G401.6 (cell line): ENCODE measurements at regions not wholly inside any gene's neighbourhood (a gene's known extent, or its start where the extent isn't known, plus 50 kb on each side); places are given as distances from the start of the nearest gene placed in this dataset.
"Not testable (repeated sequence)": the region's sequence is repeated elsewhere in the genome, so short reads cannot be mapped to it uniquely, and the experiment has no call there.

Experiments used
- FAIRE-seq: peaks from 2 replicates; lab custom pipeline; 2012; peaks lifted over from hg19 to GRCh38; lab: Jason Lieb, UNC

DNA sequence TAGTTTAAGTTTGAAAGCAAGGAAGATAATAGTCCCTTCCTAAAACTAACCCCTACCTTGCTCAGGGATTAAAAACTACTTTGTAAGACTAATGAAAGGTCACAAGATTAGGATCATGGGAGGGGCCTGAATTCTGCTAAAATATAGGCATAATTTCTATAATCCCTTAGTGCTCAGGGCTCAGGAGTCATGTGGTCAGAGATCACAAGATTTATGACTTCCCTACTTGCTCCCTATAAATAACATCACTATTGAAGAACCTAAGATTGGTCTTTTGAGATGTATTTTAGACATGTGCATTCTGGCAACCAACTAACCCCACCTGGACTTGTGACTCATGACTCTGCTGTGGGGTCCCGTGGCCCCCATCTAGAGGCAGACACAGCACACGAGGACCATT, 81.1 kb downstream of the STMND1 start:
- no peak for FAIRE-seq

DNA sequence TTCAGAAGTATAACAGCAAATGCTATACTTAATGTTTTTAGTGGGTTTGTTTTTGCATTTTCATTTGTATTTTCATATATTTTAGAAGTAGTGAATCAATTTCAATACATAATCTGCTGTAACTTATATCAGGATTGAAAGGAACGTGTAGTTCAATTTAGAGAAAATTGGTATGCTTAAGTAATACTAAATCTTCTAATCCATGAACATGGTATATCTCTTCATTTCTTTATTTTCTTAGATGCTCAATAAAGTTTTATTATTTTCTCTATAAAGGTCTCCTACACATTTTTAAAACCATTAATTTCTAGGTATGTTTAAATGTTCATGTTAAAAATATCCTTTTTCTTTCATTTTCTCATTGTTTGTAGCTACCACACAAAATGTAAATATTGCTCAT, 85.1 kb downstream of the STMND1 start:
- peak; percentile 52 for FAIRE-seq

DNA sequence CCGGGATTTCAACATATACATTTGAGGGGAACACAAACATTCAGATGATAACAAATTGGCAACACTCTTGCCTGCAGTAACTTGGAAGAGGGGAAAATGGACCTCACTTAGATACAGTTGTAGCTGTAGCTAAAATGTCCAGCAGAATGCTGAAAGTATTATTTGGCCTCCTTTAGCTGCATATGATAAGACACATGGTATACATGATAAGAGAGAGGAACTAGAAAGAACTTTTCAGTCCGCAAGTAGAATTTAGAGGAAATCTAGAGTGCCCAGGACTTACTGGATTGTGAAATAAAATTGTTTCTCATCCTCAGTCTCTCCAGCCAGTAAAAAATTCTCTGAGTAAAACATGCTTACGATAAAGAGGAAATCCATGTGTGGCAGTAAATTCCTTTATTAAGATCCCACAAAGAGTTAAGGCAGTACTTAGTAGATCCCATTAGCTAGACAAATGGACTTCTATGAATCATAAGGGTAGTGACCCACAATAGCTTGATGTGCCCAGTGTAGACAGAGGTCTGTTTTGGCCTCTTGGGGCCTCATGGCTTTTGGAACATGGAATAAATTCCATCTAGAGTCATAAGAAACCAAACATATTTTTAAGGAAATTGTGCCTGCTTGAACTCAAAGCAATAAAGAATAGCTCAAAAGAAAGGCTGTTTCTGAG, 87.9 kb upstream of the RBM24 start:
- no peak for FAIRE-seq

GRCh38 chr6:17197607-17198006, 83.6 kb upstream of the RBM24 start:
- FAIRE-seq, result no peak

DNA sequence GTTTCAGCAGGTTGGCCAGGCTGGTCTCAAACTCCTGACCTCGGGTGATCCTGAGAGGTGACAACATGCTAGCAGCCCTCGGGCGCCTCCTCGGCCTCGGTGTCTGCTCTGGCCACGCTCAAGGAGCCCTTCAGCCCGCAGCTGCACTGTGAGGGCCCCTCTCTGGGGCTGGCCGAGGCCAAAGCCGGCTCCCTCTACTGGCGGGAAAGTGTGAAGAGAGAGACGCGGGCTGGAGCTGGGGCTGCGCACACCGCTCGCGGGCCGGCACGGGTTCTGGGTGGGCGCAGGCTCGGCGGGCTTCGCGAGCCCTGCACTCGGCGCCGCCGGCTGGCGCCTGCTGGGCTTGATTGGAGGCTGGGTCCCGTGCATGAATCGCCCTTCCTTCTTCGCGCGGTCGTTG, 80.8 kb upstream of the RBM24 start:
- FAIRE-seq, result no peak

DNA sequence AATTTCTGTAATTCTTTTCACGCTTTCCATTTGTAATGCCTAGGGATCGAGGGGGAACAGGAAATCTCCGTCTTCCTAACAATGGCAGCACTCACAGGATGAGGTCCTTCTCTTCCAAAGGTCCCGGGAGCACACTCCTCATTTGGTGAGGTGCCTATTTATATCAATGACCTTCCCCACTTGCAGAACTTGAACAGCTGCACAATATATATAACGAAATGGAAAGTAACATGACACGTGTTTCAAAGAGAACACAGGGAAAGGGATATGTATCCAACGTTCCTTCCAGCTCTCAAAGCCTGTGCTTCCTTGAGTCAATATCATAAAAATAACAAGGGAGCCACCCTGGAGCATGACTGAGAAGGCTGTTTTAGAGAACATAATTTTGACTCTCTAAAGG, 78.6 kb upstream of the RBM24 start:
- FAIRE-seq, result no peak

DNA sequence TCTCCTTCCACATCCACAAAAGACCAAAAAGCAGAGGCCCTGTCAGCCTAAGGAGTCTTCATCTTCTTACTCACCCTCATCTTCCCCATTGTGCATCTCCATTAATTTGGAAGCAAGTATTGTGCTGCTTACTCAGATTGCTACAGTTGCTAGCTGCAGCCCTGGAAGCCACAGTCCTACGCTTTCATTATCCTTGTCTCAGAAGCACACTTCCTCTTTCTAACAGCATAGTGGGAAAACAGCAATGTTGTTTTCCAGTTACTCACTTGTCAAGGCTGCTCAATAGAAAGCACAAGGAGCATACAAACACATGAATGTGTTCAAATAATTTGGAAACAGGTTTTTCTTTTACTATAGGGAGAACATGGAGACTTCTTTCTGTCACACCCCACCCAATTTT, 76.6 kb upstream of the RBM24 start:
- no peak for FAIRE-seq

DNA sequence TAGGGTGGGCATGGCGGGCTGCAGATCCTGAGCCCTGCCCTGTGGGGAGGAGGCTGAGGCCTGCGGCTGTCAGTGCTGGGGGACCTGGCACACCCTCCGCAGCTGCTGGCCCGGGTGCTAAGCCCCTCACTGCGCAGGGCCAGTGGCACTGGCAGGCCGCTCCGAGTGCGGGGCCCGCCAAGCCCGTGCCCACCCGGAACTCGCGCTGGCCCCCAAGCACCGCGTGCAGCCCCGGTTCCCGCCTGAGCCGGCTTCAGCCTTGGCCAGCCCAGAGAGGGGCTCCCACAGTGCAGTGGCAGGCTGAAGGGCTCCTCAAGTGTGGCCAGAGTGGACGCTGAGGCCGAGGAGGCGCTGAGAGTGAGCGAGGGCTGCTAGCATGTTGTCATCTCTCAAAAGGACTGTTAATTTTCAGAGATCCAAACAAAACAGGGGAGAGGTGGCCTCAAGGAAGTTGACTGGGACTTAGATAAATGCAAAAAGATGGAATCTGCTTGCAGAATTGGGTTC, 74.5 kb upstream of the RBM24 start:
- no peak for FAIRE-seq

- FAIRE-seq, result no peak
These were observed 73.9 kb upstream of the RBM24 start for GRCh38 chr6:17207281-17207680.

GRCh38 chr6:17210683-17211082, 70.5 kb upstream of the RBM24 start:
- no peak for FAIRE-seq

- no peak for FAIRE-seq
These were observed 70.1 kb upstream of the RBM24 start for GRCh38 chr6:17211101-17211500.

DNA sequence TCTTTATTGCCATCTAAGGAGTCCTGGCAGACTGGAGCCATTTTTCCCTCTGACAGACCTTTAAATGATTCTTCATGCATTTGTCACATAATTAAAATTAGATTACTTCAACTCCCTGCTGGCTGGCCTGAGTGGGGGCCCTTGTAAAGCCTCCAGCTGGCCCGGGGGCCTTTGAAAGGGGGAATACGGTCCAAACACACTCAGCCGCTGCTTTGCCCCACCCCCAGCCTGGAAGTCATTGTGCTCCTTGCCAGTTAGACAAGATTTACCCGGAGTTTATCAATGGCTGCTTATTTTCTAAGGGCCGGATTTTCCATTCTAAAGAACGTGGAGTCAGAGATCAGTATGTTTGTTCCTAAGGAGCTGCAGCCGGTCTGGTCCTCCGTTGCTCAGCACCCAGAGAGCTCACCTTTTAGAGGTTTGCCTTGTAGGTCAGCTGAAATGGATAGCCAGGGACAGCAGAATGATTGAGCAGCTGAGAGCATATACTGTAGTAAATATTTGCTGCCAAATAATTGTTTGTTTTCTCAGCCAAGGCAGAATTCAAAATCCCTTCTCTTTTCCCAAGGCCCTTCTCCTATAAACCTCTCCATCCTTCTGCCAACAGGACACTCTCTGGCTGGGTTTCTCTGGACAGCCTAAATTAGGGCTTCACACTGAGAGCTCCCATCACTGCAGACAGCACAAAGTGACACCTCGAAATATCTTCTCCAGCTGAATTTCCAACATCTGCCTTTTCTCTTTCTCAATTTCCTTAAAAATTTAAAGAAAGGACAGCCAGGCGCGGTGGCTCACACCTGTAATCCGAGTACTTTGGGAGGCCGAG, 68.4 kb upstream of the RBM24 start:
- FAIRE-seq, result no peak

DNA sequence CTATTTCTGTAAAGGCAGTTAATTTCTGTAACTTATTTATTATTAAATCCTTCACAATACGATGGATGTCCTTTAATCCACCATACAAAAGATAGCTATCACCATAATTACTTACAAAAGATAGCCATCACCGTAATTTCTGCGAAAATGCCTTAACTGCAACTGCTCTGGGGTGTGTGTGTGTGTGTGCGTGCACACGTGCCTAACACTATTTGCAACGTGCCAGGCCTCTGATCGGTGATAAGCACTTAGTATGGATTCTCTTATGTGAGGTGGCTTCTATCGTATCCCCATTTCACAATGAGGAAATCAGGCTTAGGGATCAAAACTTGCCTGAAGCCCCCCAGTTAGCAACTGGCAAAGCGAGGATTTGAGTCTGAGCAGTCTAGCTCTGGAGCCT, 67.1 kb upstream of the RBM24 start:
- FAIRE-seq, result no peak

GRCh38 chr6:17216972-17217371, 64.2 kb upstream of the RBM24 start:
- not testable (repeated sequence) for FAIRE-seq

GRCh38 chr6:17218023-17218748, 63.0 kb upstream of the RBM24 start:
- FAIRE-seq, result no peak

GRCh38 chr6:17218749-17219093, 62.4 kb upstream of the RBM24 start:
- FAIRE-seq, result no peak

DNA sequence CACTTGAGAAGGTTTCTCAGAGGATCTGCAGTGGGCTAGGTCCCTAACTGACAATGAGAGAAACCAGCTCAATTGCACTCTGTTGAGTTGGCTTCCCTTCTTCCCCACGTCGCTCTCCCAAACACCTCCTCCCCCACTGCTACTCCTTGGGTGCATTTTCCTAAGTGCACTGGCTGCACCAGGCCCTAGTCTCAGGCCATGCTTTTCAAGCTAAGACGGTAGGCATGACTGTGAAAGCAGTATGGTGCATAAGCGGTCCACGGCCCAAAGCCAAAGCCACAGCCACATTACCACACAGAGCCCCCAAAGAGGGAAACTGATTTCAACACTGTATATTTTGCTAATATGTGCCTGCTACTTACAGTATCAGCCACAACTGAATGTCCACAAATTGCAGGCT, 62.1 kb upstream of the RBM24 start:
- FAIRE-seq, result no peak

DNA sequence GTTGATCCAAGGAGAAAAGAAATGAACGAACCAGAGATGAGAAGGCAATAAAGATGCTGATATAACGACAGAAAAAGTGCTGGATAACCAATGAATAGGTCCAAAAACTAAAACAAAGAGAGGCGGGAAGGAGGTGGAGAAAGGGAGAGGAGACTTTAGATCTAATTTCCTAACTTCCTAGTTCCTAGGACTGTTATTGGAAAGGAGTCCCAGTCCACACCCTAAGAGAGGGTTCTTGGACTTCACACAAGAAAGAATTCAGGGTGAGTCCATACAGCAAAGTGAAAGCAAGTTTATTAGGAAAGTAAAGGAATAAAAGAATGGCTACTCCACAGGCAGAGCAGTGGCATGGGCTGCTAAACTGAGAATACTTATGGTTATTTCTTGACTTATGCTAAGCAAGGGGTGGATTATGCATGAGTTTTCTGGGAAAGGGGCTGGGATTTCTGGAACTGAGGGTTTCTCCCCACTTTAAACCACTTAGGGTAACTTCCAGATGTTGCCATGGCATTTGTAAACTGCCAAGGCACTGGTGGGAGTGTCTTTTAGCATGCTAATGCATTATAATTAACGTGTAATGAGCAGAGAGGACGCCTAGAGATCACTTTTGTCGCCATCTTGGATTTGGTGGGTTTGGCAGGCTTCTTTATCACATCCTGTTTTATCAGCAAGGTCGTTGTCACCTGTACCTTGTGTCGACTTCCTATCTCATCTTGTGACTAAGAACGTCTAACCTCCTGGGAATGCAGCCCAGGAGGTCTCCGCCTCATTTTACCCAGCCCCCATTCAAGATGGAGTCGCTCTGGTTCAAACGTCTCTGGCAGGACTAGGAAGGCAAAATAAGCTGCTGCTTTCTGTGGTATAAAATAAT, 60.9 kb upstream of the RBM24 start:
- no peak for FAIRE-seq

GRCh38 chr6:17224056-17224455, 57.1 kb upstream of the RBM24 start:
- no peak for FAIRE-seq

- FAIRE-seq, result not testable (repeated sequence)
These were observed 56.7 kb upstream of the RBM24 start for GRCh38 chr6:17224501-17224900.

DNA sequence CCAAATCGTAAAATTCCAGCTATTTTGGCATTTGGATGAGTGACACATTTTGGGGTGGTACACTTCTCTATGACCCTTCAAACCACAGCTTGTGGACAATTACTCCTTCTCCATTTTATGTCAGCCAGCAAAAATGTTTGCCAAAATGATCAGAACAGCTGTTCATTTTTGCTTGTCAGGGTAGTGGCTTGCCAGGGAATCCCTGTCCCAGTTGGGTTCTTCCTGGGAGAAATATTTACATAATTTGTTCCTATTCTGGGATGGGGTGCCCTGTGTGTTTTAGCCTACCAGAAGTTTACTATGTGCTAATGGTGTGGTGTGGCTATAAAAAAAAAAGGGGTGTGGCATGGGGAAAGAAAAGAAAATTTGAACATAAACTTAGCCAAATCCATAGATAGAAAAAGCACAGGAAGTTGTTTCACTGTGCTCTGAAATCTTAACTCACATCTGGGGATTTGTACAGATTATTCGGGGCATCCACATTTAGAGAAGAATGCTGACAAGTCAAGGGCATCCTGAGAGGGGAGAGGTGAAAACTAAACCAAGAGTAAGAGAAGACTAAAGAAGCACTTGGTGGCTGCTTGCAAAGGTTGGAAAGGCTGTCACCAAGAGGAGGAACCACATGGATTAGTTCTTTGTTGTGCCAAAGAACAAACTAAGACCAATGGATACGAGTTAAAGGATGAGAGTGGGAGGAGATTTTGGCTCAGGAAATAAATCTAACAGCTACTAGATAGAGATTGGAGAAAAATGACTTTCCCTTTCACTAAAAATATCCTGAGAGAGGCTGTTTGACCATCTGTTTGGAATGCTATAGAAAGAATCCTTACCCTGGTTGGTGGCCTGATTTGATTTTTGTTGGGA, 55.2 kb upstream of the RBM24 start:
- FAIRE-seq, result no peak
